Right renal pelvis (tissue), 4 donors: ENCODE measurements at regions not wholly inside any gene's neighbourhood (a gene's known extent, or its start where the extent isn't known, plus 50 kb on each side); places are given as distances from the start of the nearest gene placed in this dataset.
"Not testable (repeated sequence)": the region's sequence is repeated elsewhere in the genome, so short reads cannot be mapped to it uniquely, and the experiment has no call there.

Source experiments
- DNase-seq, 4 donors: peaks; one replicate each; pipeline ENCODE4 v3.0.0-alpha.2; 2013; ENCODE audit warnings: low read depth in 4 of 4, low spot score in 3 of 4, missing footprints in 1 of 4

DNA sequence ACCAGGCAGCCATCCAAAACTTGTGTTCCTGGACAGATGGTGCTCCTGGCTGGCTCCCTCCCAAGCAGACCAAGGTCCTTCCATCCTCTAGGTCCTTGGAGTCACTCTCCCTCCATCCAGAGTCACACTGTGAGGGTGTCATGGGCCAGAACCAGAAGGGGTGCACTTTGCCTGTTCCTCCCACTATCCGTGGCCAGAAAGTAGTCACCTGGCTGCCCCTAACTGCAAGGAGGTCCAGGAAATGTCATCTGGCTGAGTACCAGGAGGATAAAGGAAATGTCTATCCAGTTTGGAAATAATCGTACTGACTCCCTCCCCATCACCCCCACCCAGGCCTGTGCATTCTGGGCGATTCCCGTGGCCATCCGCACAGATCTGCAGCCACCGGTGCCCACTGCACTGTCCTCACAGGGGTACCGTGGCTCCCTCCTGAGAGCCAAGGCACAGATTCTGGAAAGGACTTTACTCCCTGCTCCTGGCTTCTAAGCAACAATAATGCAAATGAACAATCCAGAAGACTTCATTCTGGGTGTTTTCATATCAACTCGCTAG, 253.2 kb downstream of the NPHP4 start:
- no peak for DNase-seq

DNA sequence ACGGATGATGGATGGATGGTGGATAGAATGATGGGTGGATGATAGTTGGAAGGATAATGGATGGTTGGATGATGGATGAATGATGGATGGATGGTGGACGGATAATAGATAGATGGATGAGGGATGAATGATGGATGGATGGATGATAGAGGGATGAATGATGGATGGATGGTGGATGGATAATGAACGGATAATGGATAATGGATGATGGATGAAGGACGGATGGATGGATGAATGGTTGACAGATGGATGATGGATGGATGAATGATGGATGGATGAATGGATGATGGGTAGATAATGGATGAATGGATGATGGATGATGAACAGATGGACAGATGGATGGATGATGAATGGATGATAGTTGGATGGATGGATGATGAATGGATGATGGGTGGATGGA, 255.1 kb downstream of the NPHP4 start:
- DNase-seq, result no peak

DNA sequence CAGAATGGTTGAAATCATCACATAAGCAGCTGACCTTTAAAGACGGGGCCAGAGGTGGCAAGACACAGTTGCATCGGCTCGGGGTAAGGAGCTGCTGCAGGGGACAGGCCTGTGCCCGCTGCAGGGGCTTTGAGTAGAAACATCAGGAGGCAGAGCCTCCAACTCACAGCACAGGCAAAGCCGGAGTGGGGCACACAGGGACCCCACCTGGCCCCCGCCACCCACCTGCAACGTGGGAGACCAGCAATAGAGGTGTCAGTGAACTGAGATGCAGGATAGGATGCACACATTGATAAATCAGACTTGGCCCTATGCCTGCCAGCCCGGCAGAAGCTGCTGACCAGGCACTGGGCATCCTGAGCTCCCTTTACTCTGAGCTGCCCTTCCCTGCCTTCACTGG, 257.2 kb downstream of the NPHP4 start:
- DNase-seq, result no peak

DNA sequence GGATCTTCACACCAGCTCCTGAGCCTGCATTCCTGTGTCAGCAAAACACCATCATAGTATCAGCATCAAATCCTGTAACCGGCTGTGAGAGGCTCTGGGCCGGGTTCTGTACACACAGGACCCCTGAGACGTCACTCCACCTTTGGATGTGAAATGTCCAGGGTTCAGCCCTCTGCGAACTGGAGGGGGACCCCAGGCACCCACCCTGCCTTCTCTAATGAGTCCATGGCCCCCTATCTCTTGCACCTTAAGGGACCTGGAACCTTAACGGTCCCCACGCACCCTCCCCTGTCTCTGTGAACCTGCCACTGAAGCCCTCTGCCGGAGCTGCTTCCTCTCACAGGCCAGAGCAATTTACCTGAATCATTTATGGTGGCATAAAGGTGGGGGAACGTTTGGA, 257.8 kb downstream of the NPHP4 start:
- no peak for DNase-seq

DNA sequence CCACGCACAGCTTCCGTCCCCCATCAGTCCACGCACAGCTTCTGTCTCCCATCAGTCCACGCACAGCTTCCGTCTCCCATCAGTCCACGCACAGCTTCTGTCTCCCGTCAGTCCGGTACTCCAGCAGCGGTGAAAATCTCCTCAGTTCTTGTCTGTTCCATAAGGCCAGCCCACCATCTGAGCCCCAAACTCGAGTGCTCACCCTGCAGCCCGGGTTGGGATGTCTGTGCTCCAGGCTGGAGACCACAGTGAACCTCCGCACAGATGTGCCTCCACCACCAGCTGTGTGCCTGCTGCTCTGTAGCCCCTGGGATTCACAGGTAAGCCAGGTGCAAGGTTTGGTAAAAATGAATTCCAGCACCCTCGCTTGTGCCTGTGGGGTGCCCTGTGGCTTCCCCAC, 258.6 kb downstream of the NPHP4 start:
- DNase-seq, result no peak

DNA sequence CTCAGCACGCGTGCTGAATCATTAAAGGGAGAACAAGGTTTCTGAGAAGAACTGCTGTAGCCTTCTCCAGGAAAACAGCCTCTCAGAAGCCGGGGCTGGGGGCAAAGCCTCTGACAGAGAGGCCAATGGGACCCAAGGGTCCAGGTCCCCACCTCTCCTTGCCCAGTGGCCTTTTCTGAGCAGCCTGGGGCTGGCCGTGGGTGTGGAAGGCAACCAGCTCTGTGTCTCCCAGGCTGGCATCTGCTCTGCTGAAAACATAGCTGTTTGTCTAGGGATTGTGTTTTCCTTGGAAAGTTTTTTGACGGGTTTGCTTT, 261.2 kb downstream of the NPHP4 start:
- no peak for DNase-seq

DNA sequence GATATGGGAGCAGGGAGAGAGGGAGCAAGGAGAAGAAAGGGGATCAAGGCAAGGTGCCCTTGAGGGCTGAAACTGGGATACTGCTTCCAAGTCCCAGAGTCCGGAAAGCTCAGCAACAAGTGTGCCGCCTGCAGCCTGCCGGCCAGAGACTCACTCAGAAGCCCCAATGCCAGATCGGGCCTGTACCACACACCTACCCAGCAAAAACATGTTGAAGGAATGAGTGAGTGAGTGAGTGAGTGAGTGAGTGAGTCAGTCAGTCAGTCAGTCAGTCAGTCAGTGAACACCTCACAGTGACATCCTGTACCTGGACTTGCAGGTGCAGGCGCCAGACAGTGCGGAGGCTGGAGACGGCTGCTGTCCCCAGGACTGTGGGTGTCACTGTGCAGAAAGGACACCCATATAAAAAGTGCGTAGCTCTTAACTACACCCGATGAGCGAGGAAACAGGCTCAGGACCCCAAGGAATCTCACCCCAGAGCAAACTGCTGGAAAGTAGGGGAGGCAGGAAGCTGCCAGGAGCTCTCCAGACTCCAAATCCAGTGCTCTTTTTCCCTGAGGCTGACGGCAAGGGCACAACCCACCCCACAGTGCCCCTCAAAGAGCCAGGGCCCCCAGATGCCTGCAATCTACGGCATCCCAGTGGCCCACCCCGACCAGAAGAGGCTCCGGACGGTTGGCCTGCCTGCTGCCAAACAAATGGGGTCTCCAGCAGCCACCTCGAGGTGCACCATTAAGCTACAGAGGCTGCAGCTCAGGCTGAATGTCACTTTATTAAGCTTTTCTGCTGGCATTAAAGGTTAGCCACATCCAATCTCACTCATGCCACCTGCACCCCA, 261.7 kb downstream of the NPHP4 start:
- no peak for DNase-seq

DNA sequence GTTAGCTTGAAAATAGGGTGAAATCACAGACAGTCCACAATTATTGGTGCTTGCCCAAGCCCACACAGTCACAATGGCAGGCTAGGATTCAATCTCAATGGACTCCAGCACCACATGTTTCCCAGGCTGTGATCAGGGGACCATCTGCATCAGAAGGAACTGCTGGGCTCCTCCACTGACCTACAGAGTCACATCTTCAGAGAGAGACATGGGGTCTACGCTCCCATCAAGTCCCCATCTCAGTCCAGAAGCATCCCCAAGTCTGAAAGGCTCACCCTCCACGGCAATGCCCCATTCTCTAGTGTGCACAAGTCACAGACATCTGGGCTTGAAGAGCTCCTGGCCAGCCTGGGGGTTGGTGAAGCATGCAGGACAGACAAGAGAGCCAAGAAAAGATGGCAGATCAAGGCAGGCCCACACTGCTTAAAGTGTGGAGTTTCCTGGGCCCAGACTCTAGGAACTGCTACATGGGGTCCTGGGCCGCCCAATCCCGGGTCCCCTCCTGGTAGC, 262.5 kb downstream of the NPHP4 start:
- no peak for DNase-seq

DNA sequence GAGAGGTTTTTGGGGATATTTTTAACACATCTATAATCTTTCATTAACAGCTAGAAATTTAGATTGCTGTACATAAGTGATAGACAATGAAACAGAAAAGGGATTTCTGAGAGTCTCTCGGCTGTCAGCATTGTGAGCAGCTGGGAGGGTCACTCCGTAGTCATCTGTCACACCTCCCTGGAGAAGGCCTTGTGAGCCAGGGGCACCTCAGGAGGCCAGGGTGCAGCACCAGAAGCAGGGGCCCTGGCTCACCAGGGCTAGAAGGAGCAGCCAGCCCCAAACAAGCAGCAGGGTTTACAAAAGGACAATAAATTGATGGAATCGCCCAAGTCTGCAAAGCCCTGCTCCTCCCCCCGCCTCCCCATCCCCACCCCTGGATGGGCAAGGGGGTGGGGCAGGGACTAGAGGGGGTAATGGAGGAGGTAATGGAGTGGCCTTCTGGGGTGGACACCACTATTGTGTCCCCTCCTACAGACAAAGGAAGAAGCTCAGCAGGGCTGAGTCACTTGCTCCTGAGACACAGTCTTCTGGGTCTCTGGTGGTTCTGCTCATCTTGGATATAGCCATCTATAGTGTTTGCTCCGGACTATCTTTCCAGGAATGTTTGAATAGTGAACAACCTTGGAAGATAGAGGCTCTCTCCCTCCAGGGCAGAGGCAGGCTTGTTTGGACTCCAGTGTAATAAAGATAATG, 263.4 kb downstream of the NPHP4 start:
- DNase-seq, result no peak

DNA sequence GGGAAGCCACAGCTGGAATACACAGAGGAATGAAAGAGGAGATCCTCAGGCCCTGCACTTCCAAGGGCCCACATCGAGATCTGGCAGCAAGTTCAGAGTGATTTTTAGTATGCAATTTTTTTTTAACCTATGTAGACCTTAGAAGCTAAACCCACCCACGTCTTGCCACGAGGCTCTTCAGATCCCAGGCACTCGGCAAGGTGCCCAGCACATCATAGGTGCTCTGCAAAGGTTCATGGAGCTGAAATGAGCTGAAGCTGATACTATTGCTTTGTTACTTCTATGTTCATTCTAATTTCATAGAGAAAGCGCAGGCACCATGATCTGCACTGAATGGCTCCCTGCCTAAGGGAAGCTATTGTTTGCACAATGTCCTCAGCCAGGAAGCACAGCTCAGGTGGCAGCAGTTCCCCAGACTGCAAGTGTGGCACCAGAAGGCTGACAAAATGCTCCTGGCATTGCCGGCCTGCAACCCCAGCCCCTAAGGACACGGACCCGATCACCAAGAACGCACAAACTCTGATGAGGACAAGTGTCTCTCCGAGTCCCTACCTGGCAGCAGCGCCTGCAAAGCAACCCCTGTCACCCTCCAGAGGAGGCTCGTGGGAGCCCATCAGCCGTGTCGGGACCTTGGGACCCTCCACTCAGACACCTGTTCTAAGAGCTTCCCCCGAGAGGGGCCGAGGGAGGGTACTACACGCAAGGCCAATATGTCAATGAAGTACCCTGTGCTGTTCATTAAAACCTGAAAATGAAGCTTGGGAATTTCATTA, 264.2 kb downstream of the NPHP4 start:
- DNase-seq, result no peak

DNA sequence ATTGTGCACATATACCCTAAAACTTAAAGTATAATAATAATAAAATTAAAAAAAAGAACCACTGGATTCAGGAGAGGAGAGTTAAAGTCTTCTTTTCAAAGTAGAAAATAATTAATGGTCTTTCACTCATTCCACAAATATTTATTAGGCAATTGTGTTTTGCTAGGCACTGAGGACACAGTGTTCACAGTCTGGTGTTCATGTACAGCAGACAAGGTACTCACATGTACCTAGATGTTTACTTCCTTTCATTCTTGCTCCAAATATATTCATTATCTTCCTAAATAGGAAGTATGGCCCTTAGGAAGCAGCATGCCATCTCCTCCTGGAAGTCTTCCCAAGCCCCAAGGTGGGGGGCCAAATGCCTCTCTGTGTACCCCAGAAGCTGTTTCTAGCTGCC, 265.0 kb downstream of the NPHP4 start:
- no peak for DNase-seq

DNA sequence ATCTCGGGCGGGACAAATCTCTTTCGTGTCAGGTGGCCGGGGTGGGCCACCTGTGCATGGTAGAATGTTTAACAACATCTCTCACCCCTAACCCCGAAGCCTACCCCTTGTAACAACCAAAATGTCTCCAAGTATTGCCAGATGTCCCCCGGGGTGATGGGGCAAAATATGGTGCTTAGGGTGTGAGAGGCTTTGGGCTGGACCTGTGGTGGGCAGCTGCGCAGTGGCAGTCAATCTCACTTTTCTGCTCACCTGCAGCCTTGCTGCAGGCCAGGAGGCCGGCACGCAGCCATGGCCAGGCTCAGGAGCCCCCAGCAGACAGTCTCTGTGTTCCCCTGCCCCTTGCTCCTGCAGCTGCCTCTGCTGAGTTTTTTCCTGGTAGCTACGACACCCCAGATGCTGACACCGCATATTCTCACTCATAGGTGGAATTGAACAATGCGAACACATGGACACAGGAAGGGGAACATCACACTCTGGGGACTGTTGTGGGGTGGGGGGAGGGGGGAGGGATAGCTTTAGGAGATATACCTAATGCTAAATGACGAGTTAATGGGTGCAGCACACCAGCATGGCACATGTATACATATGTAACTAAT, 265.5 kb downstream of the NPHP4 start:
- not testable (repeated sequence) for DNase-seq

DNA sequence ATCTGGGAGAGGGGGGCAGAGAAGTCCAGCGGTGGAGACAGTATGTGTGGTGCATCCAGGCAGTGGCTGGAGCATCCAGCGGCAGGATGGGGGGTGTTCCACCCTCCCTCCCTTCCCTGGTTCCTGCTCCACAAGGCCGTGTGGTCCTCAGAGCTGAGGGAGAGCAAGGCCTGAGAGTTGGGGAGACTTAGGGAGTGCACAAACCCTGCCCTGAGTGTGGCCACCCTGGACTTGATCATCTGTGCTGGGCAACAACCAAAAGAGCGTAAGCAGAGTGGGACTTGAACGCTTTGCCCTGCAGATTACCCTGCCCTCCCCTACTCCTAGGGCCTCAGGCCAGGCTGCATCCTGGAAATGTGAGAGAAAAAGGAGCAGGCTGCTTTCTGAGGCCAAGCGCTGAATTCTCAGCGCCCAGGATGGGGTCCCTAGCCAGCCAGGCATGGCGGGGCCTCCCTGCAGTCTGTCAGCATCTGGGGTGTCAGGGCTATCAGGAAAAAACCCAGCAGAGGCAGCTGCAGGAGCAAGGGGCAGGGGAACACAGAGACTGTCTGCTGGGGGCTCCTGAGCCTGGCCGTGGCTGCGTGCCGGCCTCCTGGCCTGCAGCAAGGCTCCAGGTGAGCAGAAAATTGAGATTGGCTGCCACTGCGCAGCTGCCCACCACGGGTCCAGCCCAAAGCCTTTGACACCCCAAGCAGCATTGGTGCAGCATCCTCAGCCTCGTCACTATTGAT, 266.2 kb downstream of the NPHP4 start:
- DNase-seq, result no peak

DNA sequence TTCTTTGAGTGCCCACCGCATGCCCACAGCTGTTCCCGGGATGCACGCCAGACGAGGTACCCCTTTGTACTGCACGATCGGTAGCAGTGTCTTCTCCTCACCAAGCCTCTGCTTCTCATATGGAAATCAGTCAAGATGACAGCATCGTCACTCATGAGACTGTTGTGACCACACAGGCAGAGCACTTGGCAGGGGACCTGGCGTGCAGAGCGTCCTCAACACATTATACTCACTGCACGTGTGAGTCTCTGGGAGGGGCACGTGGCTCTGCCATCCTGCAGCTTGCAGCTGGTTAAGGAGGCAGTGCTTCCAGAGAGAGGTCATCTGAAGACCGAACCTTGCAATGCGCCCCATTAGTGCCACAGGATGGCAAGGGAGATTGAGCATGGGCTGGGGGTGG, 266.8 kb downstream of the NPHP4 start:
- DNase-seq, result no peak

DNA sequence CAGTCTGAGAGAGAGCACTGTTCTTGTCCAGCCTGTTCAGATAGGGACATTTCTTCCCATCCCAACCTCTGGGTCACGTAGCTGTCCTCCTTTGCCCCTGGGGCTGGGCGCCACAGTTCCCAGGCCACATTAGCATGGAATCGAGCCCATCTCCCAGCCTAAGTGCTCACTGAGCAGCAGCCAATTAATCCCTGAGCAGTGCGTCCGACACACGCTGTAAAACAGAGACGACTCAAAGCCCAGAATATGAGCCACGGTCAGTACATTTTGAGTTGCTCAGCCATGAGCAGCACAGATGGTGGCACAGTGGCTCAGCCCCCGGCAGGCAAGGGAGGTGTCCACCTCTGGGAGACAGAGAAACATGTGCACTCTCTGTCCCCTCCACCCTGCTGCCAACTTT, 267.4 kb downstream of the NPHP4 start:
- DNase-seq, result no peak

DNA sequence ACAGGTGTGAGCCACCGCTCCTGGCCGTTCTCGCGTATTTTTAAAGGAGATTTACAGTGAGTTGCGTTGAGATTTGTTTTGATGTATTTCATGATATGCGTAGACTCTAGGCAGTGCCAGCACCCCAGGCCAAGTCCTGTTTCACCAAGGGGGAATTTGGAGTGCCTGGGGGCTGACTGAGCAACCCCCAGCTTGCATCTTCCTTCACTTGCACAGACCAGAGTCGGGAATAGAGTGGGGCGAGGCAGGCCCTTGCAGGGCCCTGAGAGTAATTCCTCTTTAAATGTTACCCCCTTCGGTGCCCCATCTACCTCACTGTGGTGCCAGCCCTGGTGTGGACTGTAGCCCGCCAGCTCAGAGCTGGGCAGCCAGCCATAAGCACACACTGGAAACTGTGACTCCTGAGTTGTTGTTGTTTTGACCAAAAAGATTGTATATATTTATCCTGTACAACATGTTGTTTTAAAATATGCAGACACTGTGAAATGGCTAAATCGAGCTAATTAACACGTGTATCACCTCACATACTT, 269.5 kb downstream of the NPHP4 start:
- DNase-seq, result no peak

DNA sequence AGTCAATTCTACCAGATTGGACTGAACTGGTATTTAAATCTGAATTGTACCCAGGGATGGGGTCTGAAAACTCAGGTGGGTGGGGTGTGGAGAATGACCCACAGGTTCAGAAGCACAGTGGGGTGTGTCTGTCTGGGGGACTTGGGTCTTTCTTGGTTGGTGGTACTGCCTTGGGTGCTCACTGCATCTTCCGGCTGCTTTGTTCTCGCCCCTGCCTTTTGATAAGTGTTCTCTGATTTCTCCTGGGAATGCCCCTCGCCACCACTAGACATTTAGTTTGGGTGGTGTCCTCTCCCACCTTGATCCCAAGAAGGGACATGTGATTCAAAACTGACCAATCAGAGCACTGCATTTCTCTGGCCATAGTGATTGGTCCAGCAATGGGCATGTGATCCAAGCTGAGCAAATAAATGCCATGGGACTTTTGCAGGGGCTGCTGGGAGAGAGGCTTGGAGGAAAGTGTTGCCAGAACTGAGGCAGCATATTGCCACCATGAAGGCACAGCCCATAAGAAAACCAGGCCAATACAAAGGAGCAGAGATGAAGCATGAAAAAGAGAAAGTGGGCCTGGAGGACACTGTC, 270.5 kb downstream of the NPHP4 start:
- DNase-seq, result no peak

DNA sequence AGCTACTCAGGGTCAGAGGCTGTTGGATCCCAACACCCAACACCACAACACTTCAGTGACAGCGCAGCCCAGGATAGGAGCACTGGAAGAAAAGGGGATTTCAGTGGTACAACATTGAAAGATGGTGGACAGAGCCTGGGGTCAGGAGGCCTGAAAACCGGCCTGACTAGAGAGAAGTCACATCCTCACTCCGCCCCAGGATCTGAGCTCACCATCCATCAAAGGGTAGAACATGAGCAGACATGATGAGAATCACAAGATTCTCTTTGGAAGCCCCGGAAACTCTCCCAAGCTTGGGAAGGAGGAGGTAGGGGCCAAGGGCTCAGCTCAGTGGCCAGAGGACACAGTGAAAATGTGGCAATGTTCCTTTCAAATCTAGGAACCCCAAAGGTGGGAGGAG, 271.3 kb downstream of the NPHP4 start:
- no peak for DNase-seq

DNA sequence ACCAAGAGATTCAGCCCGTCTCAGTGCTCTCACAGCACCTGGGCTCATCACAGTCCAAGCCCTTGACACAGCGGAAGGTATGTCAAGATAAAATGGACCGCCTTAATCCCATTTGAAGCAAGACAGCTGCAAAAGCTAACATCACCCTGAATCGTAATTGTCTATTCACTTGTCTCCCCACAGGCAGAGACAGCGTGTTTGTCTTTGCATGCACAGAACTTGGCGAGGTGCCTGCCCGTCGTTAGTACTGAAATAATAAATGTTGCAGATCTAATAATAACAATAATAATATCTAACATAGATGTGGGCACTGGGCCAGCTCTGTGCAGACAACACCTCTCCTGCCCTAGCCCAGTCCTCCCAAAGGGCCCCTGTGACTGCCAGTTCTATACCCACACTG, 271.7 kb downstream of the NPHP4 start:
- no peak for DNase-seq

DNA sequence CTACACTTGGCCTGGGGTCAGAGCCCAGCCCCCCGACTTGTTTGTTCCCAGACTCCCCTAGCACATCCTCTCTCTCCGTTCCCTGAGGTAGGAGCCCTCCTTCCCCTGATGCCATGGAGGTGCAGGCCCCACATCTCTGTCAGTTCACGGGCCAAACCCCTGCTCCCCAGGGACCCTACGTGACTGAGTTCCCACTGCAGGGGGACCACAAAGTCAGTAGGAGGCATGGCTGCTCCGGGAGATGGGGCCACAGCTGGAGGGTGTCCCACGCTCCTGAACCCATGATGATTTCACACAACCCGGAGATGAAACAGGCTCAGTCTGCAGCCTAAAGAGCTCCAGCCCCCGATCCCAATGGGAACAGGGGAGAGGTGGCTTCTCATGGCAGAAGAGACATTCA, 272.2 kb downstream of the NPHP4 start:
- no peak for DNase-seq
